ENCODE measurements at regions not wholly inside any gene's neighbourhood (a gene's known extent, or its start where the extent isn't known, plus 50 kb on each side); places are given as distances from the start of the nearest gene placed in this dataset.

DNA sequence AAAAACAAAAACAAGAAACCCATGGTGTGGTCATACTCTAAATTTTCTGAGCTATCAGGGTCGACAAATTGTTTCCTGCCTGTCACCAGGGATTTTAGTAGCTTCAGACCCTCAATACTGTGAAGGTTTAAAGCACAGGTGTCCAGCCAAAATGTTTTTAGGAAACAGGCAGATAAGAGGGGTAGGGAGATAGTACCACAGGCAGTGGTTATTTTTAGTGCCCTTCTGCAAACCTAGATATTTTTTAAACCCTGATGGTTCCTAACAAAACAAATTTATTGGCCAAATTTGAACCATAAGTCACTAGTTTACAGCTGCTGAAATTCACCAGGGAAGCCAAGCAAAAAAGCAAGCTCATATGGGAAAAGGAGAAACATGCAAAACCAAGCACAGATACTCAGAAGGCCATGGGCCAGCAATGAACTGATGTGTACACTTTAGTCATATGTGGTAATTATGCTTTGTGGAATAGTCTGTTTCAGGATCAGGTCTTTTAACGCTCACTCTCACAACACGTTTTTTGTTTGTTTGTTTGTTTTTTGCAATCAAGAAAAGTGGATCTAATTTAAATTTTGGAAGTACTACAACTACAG is 156.8 kb upstream of the STK17B start:
- no peak for DNase-seq (ENCODE audit: extremely low read depth, low read depth)
- TF ChIP-seq CTCF (IDR thresholded peaks at IDR 0.05; ENCODE audit: low read depth, low read length), result no peak

DNA sequence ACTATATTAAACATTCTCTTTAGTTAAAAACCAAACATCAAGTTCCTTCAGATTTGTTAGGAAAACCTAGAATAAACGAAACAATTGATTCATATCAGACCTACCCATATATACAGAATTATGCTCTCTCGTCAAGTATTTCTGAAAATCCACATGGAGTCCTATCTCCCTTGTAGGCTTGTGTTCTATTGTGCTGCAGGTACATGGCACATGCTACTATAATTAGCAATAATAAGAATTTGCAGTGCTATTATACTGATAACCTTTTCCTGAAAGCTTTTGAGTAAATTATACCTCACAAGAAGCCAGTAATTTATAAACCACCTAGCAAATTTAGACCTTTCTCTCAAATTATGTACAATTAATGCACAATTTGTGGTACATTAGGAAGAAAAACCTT is 158.6 kb upstream of the STK17B start:
- TF ChIP-seq CTCF (IDR thresholded peaks at IDR 0.05; ENCODE audit: low read depth, low read length), result no peak
- no peak for DNase-seq (ENCODE audit: extremely low read depth, low read depth)

- no peak for TF ChIP-seq CTCF (IDR thresholded peaks at IDR 0.05; ENCODE audit: low read depth, low read length)
- no peak for DNase-seq (ENCODE audit: extremely low read depth, low read depth)
Observed at GRCh38 chr2:196330645-196331044, 159.3 kb upstream of the STK17B start.

DNA sequence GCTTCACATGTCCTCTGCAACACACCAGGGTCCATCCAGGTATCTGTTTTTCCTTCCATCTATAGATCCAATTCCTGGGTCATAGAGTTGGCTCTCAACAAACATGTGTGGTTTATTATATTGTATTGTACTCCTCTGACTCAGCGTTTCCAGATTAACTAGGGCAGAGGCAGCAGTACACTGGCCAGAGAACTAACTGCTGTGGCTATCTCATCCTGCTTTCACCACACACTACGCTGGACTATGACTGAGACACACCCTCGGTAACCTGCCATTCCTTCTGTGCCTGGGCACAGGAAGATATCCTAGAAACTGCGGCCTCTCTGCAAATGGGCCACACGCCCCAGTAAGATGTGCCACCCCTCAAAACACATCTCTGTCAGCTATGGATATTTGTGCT is 159.8 kb upstream of the STK17B start:
- DNase-seq (ENCODE audit: extremely low read depth, low read depth), result peak; percentile 58
- no peak for TF ChIP-seq CTCF (IDR thresholded peaks at IDR 0.05; ENCODE audit: low read depth, low read length)

- no peak for DNase-seq (ENCODE audit: extremely low read depth, low read depth)
- TF ChIP-seq CTCF (IDR thresholded peaks at IDR 0.05; ENCODE audit: low read depth, low read length), result no peak
Observed at GRCh38 chr2:196331851-196332250, 160.5 kb upstream of the STK17B start.

- no peak for DNase-seq (ENCODE audit: extremely low read depth, low read depth)
- no peak for TF ChIP-seq CTCF (IDR thresholded peaks at IDR 0.05; ENCODE audit: low read depth, low read length)
Observed at GRCh38 chr2:196333397-196333796, 162.0 kb upstream of the STK17B start.

GRCh38 chr2:196334710-196335109 is 163.3 kb upstream of the STK17B start:
- no peak for DNase-seq (ENCODE audit: extremely low read depth, low read depth)
- no peak for TF ChIP-seq CTCF (IDR thresholded peaks at IDR 0.05; ENCODE audit: low read depth, low read length)
